ENCODE measurements at regions not wholly inside any gene's neighbourhood (a gene's known extent, or its start where the extent isn't known, plus 50 kb on each side); places are given as distances from the start of the nearest gene placed in this dataset.

- H3K27ac Mint-ChIP-seq, result no peak overlapping the region
- no peaks in the 10 kb centered on the region for H3K27me3 Mint-ChIP-seq (ENCODE audit: low read depth)
- TF ChIP-seq, protein P1, sequence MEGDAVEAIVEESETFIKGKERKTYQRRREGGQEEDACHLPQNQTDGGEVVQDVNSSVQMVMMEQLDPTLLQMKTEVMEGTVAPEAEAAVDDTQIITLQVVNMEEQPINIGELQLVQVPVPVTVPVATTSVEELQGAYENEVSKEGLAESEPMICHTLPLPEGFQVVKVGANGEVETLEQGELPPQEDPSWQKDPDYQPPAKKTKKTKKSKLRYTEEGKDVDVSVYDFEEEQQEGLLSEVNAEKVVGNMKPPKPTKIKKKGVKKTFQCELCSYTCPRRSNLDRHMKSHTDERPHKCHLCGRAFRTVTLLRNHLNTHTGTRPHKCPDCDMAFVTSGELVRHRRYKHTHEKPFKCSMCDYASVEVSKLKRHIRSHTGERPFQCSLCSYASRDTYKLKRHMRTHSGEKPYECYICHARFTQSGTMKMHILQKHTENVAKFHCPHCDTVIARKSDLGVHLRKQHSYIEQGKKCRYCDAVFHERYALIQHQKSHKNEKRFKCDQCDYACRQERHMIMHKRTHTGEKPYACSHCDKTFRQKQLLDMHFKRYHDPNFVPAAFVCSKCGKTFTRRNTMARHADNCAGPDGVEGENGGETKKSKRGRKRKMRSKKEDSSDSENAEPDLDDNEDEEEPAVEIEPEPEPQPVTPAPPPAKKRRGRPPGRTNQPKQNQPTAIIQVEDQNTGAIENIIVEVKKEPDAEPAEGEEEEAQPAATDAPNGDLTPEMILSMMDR (IDR thresholded peaks at IDR 0.05; ENCODE audit: unreplicated experiment), result no peak
- no peaks in the 10 kb centered on the region for H3K9me3 Mint-ChIP-seq
- no peaks in the 10 kb centered on the region for H3K36me3 Mint-ChIP-seq
- H3K4me1 Mint-ChIP-seq, result no peaks in the 10 kb centered on the region
- DNase-seq (ENCODE audit: low spot score in 2 of 2, unreplicated experiment in 2 of 2), result no peak
- no peak overlapping the region for H3K4me3 Mint-ChIP-seq
These were observed 186.2 kb downstream of the TMEM38B start for GRCh38 chr9:105880517-105880916.

- H3K27ac Mint-ChIP-seq, result no peak overlapping the region
- TF ChIP-seq, protein P1 (IDR thresholded peaks at IDR 0.05; ENCODE audit: unreplicated experiment), result no peak
- no peaks in the 10 kb centered on the region for H3K36me3 Mint-ChIP-seq
- no peaks in the 10 kb centered on the region for H3K4me1 Mint-ChIP-seq
- no peak for DNase-seq (ENCODE audit: low spot score in 2 of 2, unreplicated experiment in 2 of 2)
- H3K27me3 Mint-ChIP-seq (ENCODE audit: low read depth), result no peaks in the 10 kb centered on the region
- H3K9me3 Mint-ChIP-seq, result no peaks in the 10 kb centered on the region
- H3K4me3 Mint-ChIP-seq, result no peak overlapping the region
These were observed 186.7 kb downstream of the TMEM38B start for GRCh38 chr9:105881021-105881420.

DNA sequence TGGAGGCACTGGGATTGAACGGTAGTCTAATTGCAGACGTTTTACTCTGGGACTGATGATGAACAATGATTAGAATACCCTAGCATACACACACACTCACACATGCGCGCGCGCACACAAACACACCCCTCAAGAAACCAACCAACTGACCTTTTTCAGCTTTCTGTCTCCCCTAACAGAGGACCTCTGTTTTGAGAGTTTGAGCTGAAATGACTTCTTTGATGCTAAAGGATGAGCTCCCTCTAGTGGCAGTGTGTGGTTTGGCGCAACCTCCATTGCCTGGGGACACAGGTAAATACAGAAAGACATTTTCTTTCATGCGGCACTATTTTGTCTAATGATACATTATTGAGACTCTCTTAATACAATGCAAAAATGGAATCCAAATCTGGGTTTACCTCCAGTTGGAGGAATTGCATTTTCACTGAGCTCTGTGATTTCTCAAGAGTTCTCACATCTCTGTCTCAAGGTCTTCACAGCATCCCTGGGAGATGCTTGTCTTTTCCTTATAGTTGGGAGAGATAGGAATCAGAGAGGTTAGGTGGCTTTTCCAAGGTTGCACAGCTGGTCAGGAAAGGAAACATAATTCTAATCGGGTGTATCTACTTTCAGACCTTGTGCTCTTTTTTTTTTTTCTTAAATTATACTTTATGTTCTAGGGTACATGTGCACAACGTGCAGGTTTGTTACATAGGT, 187.5 kb downstream of the TMEM38B start:
- DNase-seq (ENCODE audit: low spot score in 2 of 2, unreplicated experiment in 2 of 2), result peak in 1 of 2 experiments; percentile 74
- no peaks in the 10 kb centered on the region for H3K9me3 Mint-ChIP-seq
- H3K27ac Mint-ChIP-seq, result no peak overlapping the region
- H3K36me3 Mint-ChIP-seq, result no peaks in the 10 kb centered on the region
- TF ChIP-seq, protein P1 (IDR thresholded peaks at IDR 0.05; ENCODE audit: unreplicated experiment), result peak; percentile 82
- no peaks in the 10 kb centered on the region for H3K27me3 Mint-ChIP-seq (ENCODE audit: low read depth)
- no peaks in the 10 kb centered on the region for H3K4me1 Mint-ChIP-seq
- no peak overlapping the region for H3K4me3 Mint-ChIP-seq

- Mint-ChIP-seq H3K27ac (no peak overlapping the region), H3K9me3 (no peaks in the 10 kb centered on the region), H3K27me3 (ENCODE audit: low read depth) (no peaks in the 10 kb centered on the region), H3K4me3 (no peak overlapping the region), H3K36me3 (no peaks in the 10 kb centered on the region), H3K4me1 (peaks cover 5% of the 10 kb centered on the region)
- TF ChIP-seq, protein P1 (IDR thresholded peaks at IDR 0.05; ENCODE audit: unreplicated experiment), result no peak
- DNase-seq (ENCODE audit: low spot score in 2 of 2, unreplicated experiment in 2 of 2), result no peak
These were observed 189.5 kb downstream of the TMEM38B start for GRCh38 chr9:105883847-105884246.

- H3K27ac Mint-ChIP-seq, result no peak overlapping the region
- H3K36me3 Mint-ChIP-seq, result no peaks in the 10 kb centered on the region
- H3K9me3 Mint-ChIP-seq, result no peaks in the 10 kb centered on the region
- no peak for DNase-seq (ENCODE audit: low spot score in 2 of 2, unreplicated experiment in 2 of 2)
- no peaks in the 10 kb centered on the region for H3K27me3 Mint-ChIP-seq (ENCODE audit: low read depth)
- peaks cover 7% of the 10 kb centered on the region for H3K4me1 Mint-ChIP-seq
- TF ChIP-seq, protein P1 (IDR thresholded peaks at IDR 0.05; ENCODE audit: unreplicated experiment), result no peak
- H3K4me3 Mint-ChIP-seq, result no peak overlapping the region
These were observed 190.1 kb downstream of the TMEM38B start for GRCh38 chr9:105884416-105884815.

All from mesothelial cell of epicardium (in vitro differentiated cells).